ENCODE measurements at regions not wholly inside any gene's neighbourhood (a gene's known extent, or its start where the extent isn't known, plus 50 kb on each side); places are given as distances from the start of the nearest gene placed in this dataset.

- POLR2A ChIA-PET: interaction anchor here (0.6 kb wide), 1 partner anchor 384 kb away, joined by 3 read pairs; no protein-coding TSS in a partner anchor
Observed at GRCh38 chr2:129492548-129492947, 486.9 kb upstream of the RAB6C start.

GRCh38 chr2:129499747-129500146 lies 479.7 kb upstream of the RAB6C start:
- ChIA-PET POLR2A (no interaction called here), CTCF (no interaction called here)
- Histone ChIP-seq H4K20me1 (ENCODE audit: insufficient read depth) (no peaks in the 10 kb centered on the region), H3F3A (replicated peaks; ENCODE audit: insufficient read depth) (no peaks in the 10 kb centered on the region), H3K4me3 (ENCODE audit: low read depth in 2 of 2, low read length in 1 of 2) (no peak overlapping the region), H3K4me2 (no peak overlapping the region), H3K27me3 (ENCODE audit: insufficient read depth) (no peaks in the 10 kb centered on the region), H3K9ac (no peak overlapping the region), H3K27ac (ENCODE audit: low read depth in 2 of 2, low read length in 1 of 2) (no peak overlapping the region), H3K79me2 (ENCODE audit: insufficient read depth) (no peaks in the 10 kb centered on the region), H3K4me1 (ENCODE audit: control insufficient read depth in 1 of 2, insufficient read depth in 2 of 2, low read depth in 1 of 2, low read length in 1 of 2) (no peaks in the 10 kb centered on the region), H3K9me2 (no peaks in the 10 kb centered on the region), H2AFZ (ENCODE audit: low read depth) (no peak overlapping the region), H3K9me3 (no peaks in the 10 kb centered on the region), H3K36me3 (replicated peaks in 1 of 2; ENCODE audit: control insufficient read depth in 1 of 2, insufficient read depth in 2 of 2, low read length in 1 of 2) (no peaks in the 10 kb centered on the region)
- WGBS (ENCODE audit: low lambda C conversion rate): 5% methylated on average over 2 of the region's 2 CpGs
- no peak for TF ChIP-seq IRF3 (IDR thresholded peaks at IDR 0.05; ENCODE audit: low read depth, low read length)
- no peak for TF ChIP-seq MEF2A (IDR thresholded peaks at IDR 0.05; ENCODE audit: borderline replicate concordance, low read depth)
- no peak for TF ChIP-seq POLR2AphosphoS5 (IDR thresholded peaks at IDR 0.05; ENCODE audit: low read depth, low read length)
- TF ChIP-seq USF1 (IDR thresholded peaks at IDR 0.05; ENCODE audit: borderline replicate concordance, low read depth): no peak
- no peak for TF ChIP-seq RXRA (IDR thresholded peaks at IDR 0.05; ENCODE audit: borderline replicate concordance, low read depth)
- TF ChIP-seq CTCF (IDR thresholded peaks at IDR 0.05): no peak
- no peak for TF ChIP-seq ELF1 (IDR thresholded peaks at IDR 0.05)
- no peak for TF ChIP-seq CHD2 (IDR thresholded peaks at IDR 0.05; ENCODE audit: low read length, partially characterized antibody)
- TF ChIP-seq JUND (IDR thresholded peaks at IDR 0.05): no peak
- no peak for TF ChIP-seq FOXM1 (IDR thresholded peaks at IDR 0.05; ENCODE audit: low read depth)
- no peak for DNase-seq

More at GRCh38 chr2:129492548-129492947, 486.9 kb upstream of the RAB6C start:
- Histone ChIP-seq H2AFZ (ENCODE audit: low read depth) (no peak overlapping the region), H3K9ac (no peak overlapping the region), H3K27me3 (ENCODE audit: insufficient read depth) (no peaks in the 10 kb centered on the region), H3K9me2 (no peaks in the 10 kb centered on the region), H3K27ac (ENCODE audit: low read depth in 2 of 2, low read length in 1 of 2) (no peak overlapping the region), H3K9me3 (no peaks in the 10 kb centered on the region), H3K4me1 (ENCODE audit: control insufficient read depth in 1 of 2, insufficient read depth in 2 of 2, low read depth in 1 of 2, low read length in 1 of 2) (no peaks in the 10 kb centered on the region), H4K20me1 (ENCODE audit: insufficient read depth) (no peaks in the 10 kb centered on the region), H3K36me3 (replicated peaks in 1 of 2; ENCODE audit: control insufficient read depth in 1 of 2, insufficient read depth in 2 of 2, low read length in 1 of 2) (no peaks in the 10 kb centered on the region), H3K79me2 (ENCODE audit: insufficient read depth) (no peaks in the 10 kb centered on the region), H3K4me2 (no peak overlapping the region), H3F3A (replicated peaks; ENCODE audit: insufficient read depth) (no peaks in the 10 kb centered on the region), H3K4me3 (ENCODE audit: low read depth in 2 of 2, low read length in 1 of 2) (no peak overlapping the region)
- no peak for DNase-seq
- TF ChIP-seq ELF1 (IDR thresholded peaks at IDR 0.05): no peak
- TF ChIP-seq RAD21 (IDR thresholded peaks at IDR 0.05; ENCODE audit: low read length): no peak
- TF ChIP-seq SIN3A (IDR thresholded peaks at IDR 0.05; ENCODE audit: borderline replicate concordance, low read depth, low read length): no peak
- TF ChIP-seq FOSL2 (IDR thresholded peaks at IDR 0.05; ENCODE audit: borderline replicate concordance, low read depth): no peak
- no peak for TF ChIP-seq FOXJ3 (CRISPR knock-in tag; IDR thresholded peaks at IDR 0.05)
- TF ChIP-seq NRF1 (IDR thresholded peaks at IDR 0.05; ENCODE audit: low read depth, low read length): no peak
- no peak for TF ChIP-seq IRF3 (IDR thresholded peaks at IDR 0.05; ENCODE audit: low read depth, low read length)
- TF ChIP-seq RFX5 (IDR thresholded peaks at IDR 0.05; ENCODE audit: low read length): no peak
- TF ChIP-seq SMC3 (IDR thresholded peaks at IDR 0.05; ENCODE audit: low read depth, low read length): no peak
- TF ChIP-seq RCOR1 (IDR thresholded peaks at IDR 0.05; ENCODE audit: low read length): no peak
- no peak for TF ChIP-seq GATA2 (CRISPR knock-in tag; IDR thresholded peaks at IDR 0.05)
- CTCF ChIA-PET: no interaction called here
- WGBS (ENCODE audit: low lambda C conversion rate): 53% methylated on average over 4 of the region's 4 CpGs

Measured in SK-N-SH (cell line).